ENCODE measurements at regions not wholly inside any gene's neighbourhood (a gene's known extent, or its start where the extent isn't known, plus 50 kb on each side); places are given as distances from the start of the nearest gene placed in this dataset.

- TF ChIP-seq CTCF (IDR thresholded peaks at IDR 0.05) (no peak), EZH2 (IDR thresholded peaks at IDR 0.05; ENCODE audit: borderline replicate concordance, insufficient read depth, low read depth, low read length, poor library complexity, severe bottlenecking) (no peak)
Measured at GRCh38 chr9:95736891-95737522, 138.5 kb upstream of the ERCC6L2 start.
